ENCODE measurements at regions not wholly inside any gene's neighbourhood (a gene's known extent, or its start where the extent isn't known, plus 50 kb on each side); places are given as distances from the start of the nearest gene placed in this dataset.

DNA sequence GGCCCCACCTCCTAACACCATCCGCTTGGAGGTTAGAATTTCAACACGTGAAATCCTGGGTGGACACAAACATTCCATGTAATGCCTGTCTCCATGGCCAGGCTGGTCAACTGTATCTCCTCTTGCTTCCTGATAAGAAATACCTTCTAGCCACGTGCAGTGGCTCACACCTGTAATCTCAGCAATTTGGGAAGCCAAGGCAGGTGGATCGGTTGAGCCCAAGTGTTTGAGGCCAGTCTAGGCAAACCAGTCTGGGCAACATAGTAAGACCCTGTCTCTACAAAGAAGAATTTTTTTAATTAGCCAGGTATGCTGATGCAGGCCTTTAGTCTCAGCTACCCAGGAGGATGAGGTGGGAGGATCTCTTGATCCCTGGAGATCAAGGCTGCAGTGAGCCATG lies 58.3 kb upstream of the GALNT2 start:
- no peak overlapping the region for H3K27ac Mint-ChIP-seq
- peaks cover 35% of the 10 kb centered on the region for H3K4me1 Mint-ChIP-seq
- H3K9me3 Mint-ChIP-seq, result no peaks in the 10 kb centered on the region
- TF ChIP-seq, protein P1, sequence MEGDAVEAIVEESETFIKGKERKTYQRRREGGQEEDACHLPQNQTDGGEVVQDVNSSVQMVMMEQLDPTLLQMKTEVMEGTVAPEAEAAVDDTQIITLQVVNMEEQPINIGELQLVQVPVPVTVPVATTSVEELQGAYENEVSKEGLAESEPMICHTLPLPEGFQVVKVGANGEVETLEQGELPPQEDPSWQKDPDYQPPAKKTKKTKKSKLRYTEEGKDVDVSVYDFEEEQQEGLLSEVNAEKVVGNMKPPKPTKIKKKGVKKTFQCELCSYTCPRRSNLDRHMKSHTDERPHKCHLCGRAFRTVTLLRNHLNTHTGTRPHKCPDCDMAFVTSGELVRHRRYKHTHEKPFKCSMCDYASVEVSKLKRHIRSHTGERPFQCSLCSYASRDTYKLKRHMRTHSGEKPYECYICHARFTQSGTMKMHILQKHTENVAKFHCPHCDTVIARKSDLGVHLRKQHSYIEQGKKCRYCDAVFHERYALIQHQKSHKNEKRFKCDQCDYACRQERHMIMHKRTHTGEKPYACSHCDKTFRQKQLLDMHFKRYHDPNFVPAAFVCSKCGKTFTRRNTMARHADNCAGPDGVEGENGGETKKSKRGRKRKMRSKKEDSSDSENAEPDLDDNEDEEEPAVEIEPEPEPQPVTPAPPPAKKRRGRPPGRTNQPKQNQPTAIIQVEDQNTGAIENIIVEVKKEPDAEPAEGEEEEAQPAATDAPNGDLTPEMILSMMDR (IDR thresholded peaks at IDR 0.05; ENCODE audit: unreplicated experiment in 3 of 3), result no peak
- H3K4me3 Mint-ChIP-seq, result no peak overlapping the region
- no peaks in the 10 kb centered on the region for H3K36me3 Mint-ChIP-seq (ENCODE audit: low read depth)
- peaks cover 17% of the 10 kb centered on the region for H3K27me3 Mint-ChIP-seq (ENCODE audit: low read depth)

DNA sequence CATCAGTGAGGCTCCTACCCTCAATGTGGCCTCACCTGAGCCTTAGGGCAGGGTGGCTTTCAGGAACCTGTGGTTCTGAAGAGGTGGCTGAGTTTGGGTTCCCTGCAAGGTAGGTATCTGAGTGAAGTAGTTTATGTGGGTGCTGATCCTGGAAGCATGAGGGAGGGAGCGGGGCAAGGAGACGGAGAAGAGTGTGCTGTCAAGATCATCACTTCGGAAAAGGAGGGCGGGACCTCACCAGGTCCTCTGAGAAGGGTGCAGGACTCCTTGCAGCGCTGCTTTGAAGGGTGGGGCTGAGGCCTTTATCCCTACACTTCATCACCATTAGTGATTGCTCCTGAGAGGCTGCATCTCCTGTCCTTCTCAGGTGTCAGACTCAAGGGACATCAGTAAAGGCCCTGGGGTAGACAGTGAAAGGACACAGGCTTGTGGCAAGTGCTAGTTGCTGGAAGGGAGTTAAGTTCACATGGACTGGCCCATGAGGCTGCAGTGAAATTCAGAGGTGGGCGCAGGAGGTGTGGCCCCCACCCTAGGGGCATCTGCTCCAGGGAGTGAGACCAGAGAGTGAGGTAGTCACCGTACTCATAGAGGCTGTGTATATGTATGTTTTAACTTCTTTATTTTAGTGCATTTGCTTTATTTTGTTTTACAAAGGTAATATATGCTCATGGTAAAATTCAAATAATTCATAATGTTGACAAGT lies 57.3 kb upstream of the GALNT2 start:
- Mint-ChIP-seq H3K27me3 (ENCODE audit: low read depth) (peaks cover 13% of the 10 kb centered on the region), H3K4me3 (no peak overlapping the region), H3K36me3 (ENCODE audit: low read depth) (no peaks in the 10 kb centered on the region), H3K27ac (peak overlapping the region in 1 of 3 experiments; percentile 55), H3K9me3 (no peaks in the 10 kb centered on the region), H3K4me1 (peaks cover 36% of the 10 kb centered on the region)
- TF ChIP-seq, protein P1 (IDR thresholded peaks at IDR 0.05; ENCODE audit: unreplicated experiment in 3 of 3), result no peak

DNA sequence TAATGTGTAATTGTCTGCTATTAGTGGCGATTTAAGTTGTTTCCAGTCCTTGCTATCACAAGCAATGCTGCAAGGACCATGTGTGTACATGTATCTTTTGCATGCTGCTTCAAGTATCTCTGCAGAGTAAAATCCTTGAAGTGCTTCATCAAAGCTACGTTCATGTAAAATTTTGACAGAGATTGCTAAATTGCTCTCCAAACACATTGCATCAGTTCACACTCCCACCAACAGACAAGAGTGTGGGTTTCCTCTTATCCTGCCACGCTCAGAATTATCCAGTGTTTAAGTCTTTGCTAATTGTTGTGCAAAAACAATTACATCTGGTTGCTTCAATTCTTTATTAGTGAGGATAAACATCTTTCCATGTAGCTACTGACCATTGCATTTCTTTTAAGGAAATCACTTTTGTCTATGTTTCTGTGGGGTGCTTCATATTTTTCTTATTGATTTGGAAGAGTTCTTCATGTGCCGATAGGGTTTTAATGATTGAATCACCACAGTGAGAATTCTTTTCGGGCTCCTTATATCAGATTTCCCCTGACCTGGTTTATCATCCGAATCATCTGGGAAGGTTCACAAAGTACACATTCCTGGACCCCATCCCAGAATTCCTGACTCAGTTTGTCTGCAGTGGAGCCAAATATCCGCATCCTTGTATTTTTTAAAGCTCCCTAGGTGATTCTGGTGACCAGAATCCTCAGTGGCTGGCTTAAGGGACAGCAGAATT lies 56.3 kb upstream of the GALNT2 start:
- Mint-ChIP-seq H3K9me3 (no peaks in the 10 kb centered on the region), H3K36me3 (ENCODE audit: low read depth) (no peaks in the 10 kb centered on the region), H3K4me1 (peaks cover 36% of the 10 kb centered on the region), H3K27me3 (ENCODE audit: low read depth) (peaks cover 11% of the 10 kb centered on the region), H3K4me3 (no peak overlapping the region), H3K27ac (peak overlapping the region in 2 of 3 experiments; percentile 8 to 77)
- TF ChIP-seq, protein P1 (IDR thresholded peaks at IDR 0.05; ENCODE audit: unreplicated experiment in 3 of 3), result no peak

DNA sequence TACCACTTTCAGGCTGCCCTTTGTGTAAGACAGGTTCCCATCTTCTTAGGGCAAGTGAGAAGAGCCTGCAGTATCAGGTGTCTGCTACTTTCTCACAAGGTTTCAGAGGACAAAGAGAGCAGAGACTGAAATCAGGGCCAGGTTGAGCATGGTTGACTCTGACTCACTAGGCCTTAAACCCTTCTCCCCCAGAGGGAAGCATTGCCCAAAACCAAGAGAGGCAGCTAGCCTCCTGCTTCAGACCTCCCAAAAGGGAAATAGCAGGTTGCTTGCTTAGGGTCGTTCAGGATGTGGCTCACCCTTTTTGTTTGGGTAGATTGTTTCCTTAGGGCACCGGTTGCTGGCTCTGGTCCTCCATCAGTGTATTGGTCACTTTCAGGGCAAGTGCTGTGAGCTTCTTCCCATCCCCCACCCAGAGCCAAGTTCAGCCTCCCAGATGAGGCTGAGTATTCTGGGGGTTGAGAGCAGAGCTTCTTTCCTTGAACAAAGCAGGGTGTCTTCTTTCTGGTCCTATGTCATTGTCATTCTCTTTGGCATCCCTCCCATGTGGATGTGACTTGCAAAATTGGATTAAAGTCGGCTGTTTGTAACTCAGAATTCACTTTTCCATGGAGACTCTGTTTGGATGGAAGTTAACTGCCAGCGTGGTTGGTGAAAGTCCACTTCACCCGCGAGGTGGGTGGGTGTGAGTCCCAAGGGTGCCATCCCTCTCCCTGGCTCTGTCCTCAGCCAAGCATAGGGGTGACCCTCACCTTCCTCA lies 55.5 kb upstream of the GALNT2 start:
- H3K4me3 Mint-ChIP-seq, result no peak overlapping the region
- peaks cover 8% of the 10 kb centered on the region for H3K27me3 Mint-ChIP-seq (ENCODE audit: low read depth)
- peak overlapping the region in 2 of 3 experiments; percentile 23 to 77 for H3K27ac Mint-ChIP-seq
- no peaks in the 10 kb centered on the region for H3K36me3 Mint-ChIP-seq (ENCODE audit: low read depth)
- TF ChIP-seq, protein P1 (IDR thresholded peaks at IDR 0.05; ENCODE audit: unreplicated experiment in 3 of 3), result no peak
- H3K9me3 Mint-ChIP-seq, result no peaks in the 10 kb centered on the region
- H3K4me1 Mint-ChIP-seq, result peaks cover 36% of the 10 kb centered on the region

DNA sequence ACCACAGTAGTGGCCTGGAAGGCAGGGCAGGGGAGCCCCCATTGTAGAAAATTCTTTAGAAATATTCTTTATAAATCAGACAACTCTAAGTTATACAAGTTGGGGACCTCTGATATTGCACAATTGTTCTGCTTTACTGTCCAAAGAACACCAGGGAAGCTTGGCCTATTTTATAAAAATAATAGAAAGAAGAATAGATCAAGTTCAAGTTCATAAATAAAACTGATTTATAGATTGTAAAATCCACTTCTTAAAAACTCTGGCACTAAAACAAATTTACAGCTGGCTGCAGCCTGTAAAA lies 55.0 kb upstream of the GALNT2 start:
- H3K4me1 Mint-ChIP-seq, result peaks cover 36% of the 10 kb centered on the region
- H3K4me3 Mint-ChIP-seq, result no peak overlapping the region
- no peaks in the 10 kb centered on the region for H3K9me3 Mint-ChIP-seq
- H3K36me3 Mint-ChIP-seq (ENCODE audit: low read depth), result no peaks in the 10 kb centered on the region
- H3K27ac Mint-ChIP-seq, result peak overlapping the region in 2 of 3 experiments; percentile 40 to 77
- TF ChIP-seq, protein P1 (IDR thresholded peaks at IDR 0.05; ENCODE audit: unreplicated experiment in 3 of 3), result no peak
- H3K27me3 Mint-ChIP-seq (ENCODE audit: low read depth), result peaks cover 3% of the 10 kb centered on the region

Data from nephron (organoid).